BLaER1 (cell line): ENCODE measurements at regions not wholly inside any gene's neighbourhood (a gene's known extent, or its start where the extent isn't known, plus 50 kb on each side); places are given as distances from the start of the nearest gene placed in this dataset.

Source experiments
- H3K27ac ChIP-seq: shearing (Covaris generic); formaldehyde crosslinking; 2 replicates; pipeline ENCODE4 v1.8.1; 2022
- H3K27me3 ChIP-seq: shearing (Covaris generic); formaldehyde crosslinking; 2 replicates; pipeline ENCODE4 v1.8.1; 2022
- H3K36me3 ChIP-seq: shearing (Covaris generic); formaldehyde crosslinking; 2 replicates; pipeline ENCODE4 v1.8.1; 2022
- H3K4me1 ChIP-seq: shearing (Covaris generic); formaldehyde crosslinking; 2 replicates; pipeline ENCODE4 v1.8.1; 2022
- H3K4me2 ChIP-seq: shearing (Covaris generic); formaldehyde crosslinking; 2 replicates; pipeline ENCODE4 v1.8.1; 2022
- H3K4me3 ChIP-seq: shearing (Covaris generic); formaldehyde crosslinking; 2 replicates; pipeline ENCODE4 v1.8.1; 2022
- H3K9ac ChIP-seq: shearing (Covaris generic); formaldehyde crosslinking; 2 replicates; pipeline ENCODE4 v1.8.1; 2022
- H3K9me3 ChIP-seq: shearing (Covaris generic); formaldehyde crosslinking; 2 replicates; pipeline ENCODE4 v1.8.1; 2022
- H4K20me1 ChIP-seq: shearing (Covaris generic); formaldehyde crosslinking; 2 replicates; pipeline ENCODE4 v1.8.1; 2022
- Cebpa-rat ChIP-seq: shearing (Covaris generic); IDR thresholded peaks from 2 replicates; pipeline ENCODE4 v1.8.1; 2022

DNA sequence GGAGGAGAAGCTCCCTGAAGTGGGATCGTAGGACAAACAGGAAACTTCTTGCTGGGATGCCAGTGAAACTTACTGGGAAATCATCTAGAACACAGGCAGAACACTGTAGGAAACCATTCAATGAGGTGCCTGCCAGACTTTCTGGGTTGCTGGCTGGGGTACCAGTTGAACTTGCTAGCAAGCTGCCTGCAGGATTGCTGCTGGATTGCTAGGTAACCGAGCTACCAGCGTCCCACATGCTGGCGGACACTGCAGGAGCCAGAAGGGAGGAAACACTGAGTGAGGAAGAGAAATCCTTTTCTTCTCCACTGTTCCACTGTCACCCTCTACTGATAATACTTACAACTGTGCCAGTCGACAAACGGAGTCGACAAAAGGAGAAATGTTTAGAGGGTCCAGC, 91.3 kb upstream of the SLC35B3 start:
- H3K36me3 ChIP-seq = no peaks in the 10 kb centered on the region
- no peak overlapping the region for H3K9ac ChIP-seq
- H3K4me2 ChIP-seq = no peak overlapping the region
- TF ChIP-seq Cebpa-rat = no peak
- no peaks in the 10 kb centered on the region for H3K27me3 ChIP-seq
- no peaks in the 10 kb centered on the region for H3K9me3 ChIP-seq
- no peaks in the 10 kb centered on the region for H3K4me1 ChIP-seq
- no peak overlapping the region for H3K27ac ChIP-seq
- H3K4me3 ChIP-seq = no peak overlapping the region
- no peaks in the 10 kb centered on the region for H4K20me1 ChIP-seq

DNA sequence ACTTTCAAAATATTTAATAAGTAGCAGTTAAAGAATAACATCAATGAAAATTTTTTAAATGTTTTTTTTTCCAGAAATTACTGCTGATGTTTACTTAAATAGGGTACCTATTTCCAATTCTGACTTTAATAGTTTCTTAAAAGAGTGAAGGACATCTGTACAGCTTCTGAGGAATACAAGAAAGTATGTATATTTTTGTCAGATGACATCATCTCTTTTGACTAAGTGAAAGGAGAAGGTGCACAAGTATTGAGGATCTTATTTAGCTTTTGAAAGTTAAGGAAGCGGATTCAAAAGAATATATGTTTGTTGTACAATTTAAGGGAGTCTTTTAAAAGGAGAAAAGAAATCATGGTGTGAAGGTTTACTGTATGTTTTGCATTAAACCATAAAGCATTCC, 90.0 kb upstream of the SLC35B3 start:
- Histone ChIP-seq H3K9ac (no peak overlapping the region), H3K27ac (no peak overlapping the region), H3K4me3 (no peak overlapping the region), H3K27me3 (no peaks in the 10 kb centered on the region), H3K4me2 (no peak overlapping the region), H3K9me3 (no peaks in the 10 kb centered on the region), H3K36me3 (no peaks in the 10 kb centered on the region), H3K4me1 (no peaks in the 10 kb centered on the region), H4K20me1 (no peaks in the 10 kb centered on the region)
- no peak for TF ChIP-seq Cebpa-rat

DNA sequence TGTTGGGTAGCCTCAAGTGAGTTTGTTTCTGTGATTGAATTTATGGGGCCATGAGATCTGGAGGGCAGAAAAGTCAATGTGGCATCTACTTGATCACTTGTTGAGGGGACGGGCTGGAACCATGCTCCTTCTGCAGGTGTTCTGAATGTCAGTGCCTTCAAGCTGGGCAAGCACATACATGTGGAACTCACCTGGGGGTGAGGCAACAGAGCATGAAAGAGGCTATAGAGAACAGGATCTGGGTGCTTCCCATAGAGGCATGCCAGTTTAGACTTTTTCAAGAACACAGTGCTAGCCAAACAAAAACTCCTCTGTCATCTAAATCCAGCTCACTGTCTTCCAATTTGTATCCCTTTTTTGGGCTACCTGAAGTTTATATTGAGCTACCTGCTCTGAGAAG, 77.8 kb upstream of the SLC35B3 start:
- no peaks in the 10 kb centered on the region for H3K9me3 ChIP-seq
- H3K36me3 ChIP-seq = no peaks in the 10 kb centered on the region
- H3K4me3 ChIP-seq = no peak overlapping the region
- no peaks in the 10 kb centered on the region for H3K4me1 ChIP-seq
- no peak for TF ChIP-seq Cebpa-rat
- no peak overlapping the region for H3K4me2 ChIP-seq
- no peaks in the 10 kb centered on the region for H3K27me3 ChIP-seq
- no peaks in the 10 kb centered on the region for H4K20me1 ChIP-seq
- no peak overlapping the region for H3K27ac ChIP-seq
- H3K9ac ChIP-seq = no peak overlapping the region

DNA sequence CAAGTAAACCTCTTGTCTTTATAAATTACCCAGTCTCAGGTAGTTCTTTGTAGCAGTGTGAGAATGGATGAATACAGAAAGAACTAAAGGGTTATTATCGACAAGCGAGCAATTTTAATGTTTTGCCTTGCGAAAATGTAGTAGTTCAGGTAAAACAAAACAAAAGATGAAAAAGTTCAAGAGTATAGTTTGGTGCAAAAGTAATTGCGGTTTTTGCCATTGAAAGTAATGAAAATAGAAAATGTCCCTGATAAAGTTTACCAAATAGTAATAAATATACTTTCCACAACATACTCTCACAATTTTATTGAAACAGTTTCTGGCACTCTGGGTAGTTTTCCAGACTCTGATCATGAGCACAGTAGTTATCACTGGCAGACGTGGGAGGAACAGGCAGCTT, 71.9 kb upstream of the SLC35B3 start:
- Histone ChIP-seq H3K4me2 (no peak overlapping the region), H3K9ac (no peak overlapping the region), H4K20me1 (no peaks in the 10 kb centered on the region), H3K4me3 (no peak overlapping the region), H3K4me1 (no peaks in the 10 kb centered on the region), H3K9me3 (no peaks in the 10 kb centered on the region), H3K27ac (no peak overlapping the region), H3K27me3 (no peaks in the 10 kb centered on the region), H3K36me3 (no peaks in the 10 kb centered on the region)
- TF ChIP-seq Cebpa-rat = no peak

- Histone ChIP-seq H3K27ac (no peak overlapping the region), H3K4me2 (no peak overlapping the region), H3K4me3 (no peak overlapping the region), H3K4me1 (no peaks in the 10 kb centered on the region), H3K36me3 (no peaks in the 10 kb centered on the region), H3K27me3 (no peaks in the 10 kb centered on the region), H3K9me3 (no peaks in the 10 kb centered on the region), H4K20me1 (no peaks in the 10 kb centered on the region), H3K9ac (no peak overlapping the region)
- TF ChIP-seq Cebpa-rat = no peak
Measured at GRCh38 chr6:8506126-8506525, 70.8 kb upstream of the SLC35B3 start.

DNA sequence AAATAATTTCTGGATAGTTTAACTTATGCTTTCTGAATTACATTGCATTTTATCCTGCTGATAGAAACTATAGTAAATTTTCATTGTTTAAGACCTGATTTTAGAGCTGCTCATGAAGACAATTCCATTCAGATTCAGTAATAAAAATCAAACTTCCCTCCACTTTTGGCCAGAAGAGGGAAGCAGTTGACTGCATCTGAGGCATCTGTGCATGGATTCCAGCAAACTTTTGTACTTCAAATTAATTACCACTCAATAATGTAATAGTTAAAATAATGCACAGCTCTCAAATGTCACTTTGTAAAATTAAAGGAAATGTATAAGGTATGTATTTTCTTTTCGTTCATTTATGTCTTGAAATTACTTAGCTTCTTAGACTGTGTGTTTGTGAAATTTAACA, 64.2 kb upstream of the SLC35B3 start:
- Histone ChIP-seq H3K27me3 (no peaks in the 10 kb centered on the region), H3K9me3 (peaks cover 4% of the 10 kb centered on the region; the same call in 1 of the 2 replicates)

DNA sequence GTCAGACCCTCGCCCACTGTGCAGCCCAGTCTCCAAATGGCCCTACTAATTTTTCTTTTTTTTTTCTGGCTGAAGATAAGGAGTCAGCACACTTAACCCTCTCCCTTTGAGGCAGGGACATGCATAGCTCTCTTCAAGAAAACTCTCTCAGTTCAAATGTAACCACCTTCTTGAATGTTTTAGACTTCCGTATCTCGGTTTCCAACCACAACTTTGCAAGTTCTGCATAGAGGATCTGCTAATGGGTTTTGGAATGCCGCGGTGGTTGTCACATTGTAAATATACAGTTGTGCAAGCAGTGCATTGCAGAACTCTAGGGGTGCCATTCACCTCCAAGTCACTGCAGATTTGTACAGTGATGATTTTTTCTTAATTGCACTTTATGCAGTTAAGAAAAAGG, 59.4 kb upstream of the SLC35B3 start:
- Histone ChIP-seq H3K9me3 (peaks cover 4% of the 10 kb centered on the region; the same call in 1 of the 2 replicates), H4K20me1 (no peaks in the 10 kb centered on the region), H3K36me3 (no peaks in the 10 kb centered on the region), H3K27ac (no peak overlapping the region), H3K4me3 (no peak overlapping the region), H3K4me2 (no peak overlapping the region), H3K4me1 (no peaks in the 10 kb centered on the region), H3K27me3 (no peaks in the 10 kb centered on the region), H3K9ac (no peak overlapping the region)
- TF ChIP-seq Cebpa-rat = no peak

More for the DNA sequence above, 64.2 kb upstream of the SLC35B3 start:
- H4K20me1 ChIP-seq = no peaks in the 10 kb centered on the region
- H3K4me3 ChIP-seq = no peak overlapping the region
- TF ChIP-seq Cebpa-rat = no peak
- no peak overlapping the region for H3K4me2 ChIP-seq
- H3K4me1 ChIP-seq = no peaks in the 10 kb centered on the region
- H3K36me3 ChIP-seq = no peaks in the 10 kb centered on the region
- no peak overlapping the region for H3K27ac ChIP-seq
- no peak overlapping the region for H3K9ac ChIP-seq

DNA sequence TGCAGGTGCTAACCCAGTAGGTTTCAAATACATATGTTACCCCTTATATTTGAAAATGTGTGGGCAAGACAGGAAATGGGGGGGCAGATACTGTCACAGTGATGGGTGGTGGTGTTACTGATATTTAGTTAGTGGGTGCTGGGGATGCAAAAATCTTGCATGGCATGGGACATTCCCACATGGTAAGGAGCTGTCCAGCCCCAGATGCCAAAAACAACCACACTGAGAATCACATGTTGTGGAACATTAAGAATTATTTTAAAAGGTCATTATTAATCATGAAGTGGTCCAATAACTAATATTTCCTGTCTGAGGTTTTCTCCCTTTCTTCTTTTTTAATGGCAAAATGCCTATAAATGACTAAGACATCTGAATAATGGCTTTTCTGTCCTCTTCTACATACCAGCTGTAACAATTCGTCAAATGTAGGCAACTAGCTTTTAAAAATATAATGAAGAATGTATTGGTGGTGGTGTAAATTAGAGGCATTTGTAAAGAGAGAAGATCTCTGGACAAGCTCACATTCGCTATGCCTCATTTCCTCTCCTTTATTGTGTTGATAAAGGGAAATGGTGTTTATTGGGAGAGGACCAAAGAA, 57.3 kb upstream of the SLC35B3 start:
- Histone ChIP-seq H3K9ac (no peak overlapping the region), H3K9me3 (peaks cover 4% of the 10 kb centered on the region; the same call in 1 of the 2 replicates), H3K4me1 (no peaks in the 10 kb centered on the region), H3K4me2 (no peak overlapping the region), H3K36me3 (no peaks in the 10 kb centered on the region), H3K27me3 (no peaks in the 10 kb centered on the region), H3K27ac (no peak overlapping the region), H4K20me1 (no peaks in the 10 kb centered on the region), H3K4me3 (no peak overlapping the region)
- no peak for TF ChIP-seq Cebpa-rat
